MCF 10A (cell line): ENCODE measurements at regions not wholly inside any gene's neighbourhood (a gene's known extent, or its start where the extent isn't known, plus 50 kb on each side); places are given as distances from the start of the nearest gene placed in this dataset.

Source experiments
- BruUV-seq: library from RNA; stranded (reverse); fragments of 400-500 nt; replicated peaks from 2 replicates; lab custom pipeline; 2021; lab: Mats Ljungman, UMichigan
- CTCF ChIA-PET: fragments of 300-600 bp; sonication (Branson Sonifier 250); formaldehyde crosslinking; extraction: SDS; loops from one replicate; lab custom pipeline; 2021; ENCODE audit warnings: antibody characterized with exemption, inconsistent platforms; lab: Yijun Ruan, JAX
- POLR2A ChIA-PET: fragments of 300-600, 350-650 bp; sonication (Branson Sonifier 250); formaldehyde crosslinking; extraction: SDS; loops from one replicate; lab custom pipeline; 2020; ENCODE audit warnings: antibody characterized with exemption, inconsistent platforms; lab: Yijun Ruan, JAX
- DNase-seq: peaks from one replicate; pipeline ENCODE4 v3.0.0-alpha.2; 2018; ENCODE audit not compliant: unreplicated experiment
- H3K27ac Mint-ChIP-seq: one replicate; pipeline ENCODE4 v1.8.0; 2022; ENCODE audit warnings: mild to moderate bottlenecking, low read depth, mixed read lengths; ENCODE audit not compliant: unreplicated experiment
- H3K27me3 Mint-ChIP-seq: one replicate; pipeline ENCODE4 v1.8.0; 2022; ENCODE audit warnings: mixed read lengths; ENCODE audit not compliant: insufficient read depth, unreplicated experiment
- H3K36me3 Mint-ChIP-seq: one replicate; pipeline ENCODE4 v1.8.0; 2022; ENCODE audit warnings: mild to moderate bottlenecking, moderate library complexity, mixed read lengths; ENCODE audit not compliant: insufficient read depth, unreplicated experiment
- H3K4me1 Mint-ChIP-seq: one replicate; pipeline ENCODE4 v1.8.0; 2022; ENCODE audit warnings: mixed read lengths; ENCODE audit not compliant: insufficient read depth, unreplicated experiment
- H3K4me3 Mint-ChIP-seq: one replicate; pipeline ENCODE4 v1.8.0; 2022; ENCODE audit warnings: mild to moderate bottlenecking, moderate library complexity, mixed read lengths; ENCODE audit not compliant: unreplicated experiment
- H3K9me3 Mint-ChIP-seq: one replicate; pipeline ENCODE4 v1.8.0; 2022; ENCODE audit warnings: mixed read lengths; ENCODE audit not compliant: unreplicated experiment
- intact Hi-C: fragments of 100-400 bp; cut with micrococcal nuclease; formaldehyde crosslinking; loops from 2 replicates; pipeline ENCODE4 v1.14.1; 2022
- TF ChIP-seq, protein P1 (sequence below): fragments of 200-600 bp; IDR thresholded peaks from one replicate; pipeline ENCODE4 v1.8.0; 2022; ENCODE audit warnings: antibody characterized with exemption, mild to moderate bottlenecking; ENCODE audit not compliant: unreplicated experiment

DNA sequence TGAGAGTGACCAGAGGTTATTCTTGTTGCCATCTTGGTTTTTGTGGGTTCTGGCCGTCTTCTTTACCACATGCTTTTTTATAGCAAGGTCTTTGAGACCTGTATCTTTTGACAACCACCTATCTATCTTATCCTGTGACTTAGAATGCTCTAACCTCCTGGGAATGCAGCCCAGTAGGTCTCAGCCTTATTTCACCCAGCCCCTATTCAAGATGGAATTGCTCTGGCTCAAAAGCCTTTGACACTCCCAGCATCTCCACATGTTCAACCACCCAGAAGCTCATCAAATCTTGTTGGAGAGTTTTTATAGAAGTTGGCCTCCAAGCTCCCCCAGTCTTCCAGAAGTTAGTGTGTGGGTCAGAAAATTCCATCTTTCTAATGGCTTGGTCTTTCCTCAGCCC lies 464.3 kb upstream of the NRP1 start:
- Mint-ChIP-seq H3K4me3 (no peak overlapping the region), H3K27me3 (no peaks in the 10 kb centered on the region), H3K27ac (no peak overlapping the region), H3K36me3 (no peaks in the 10 kb centered on the region), H3K4me1 (peaks cover 12% of the 10 kb centered on the region), H3K9me3 (no peaks in the 10 kb centered on the region)
- no TSS peak for BruUV-seq
- no peak for DNase-seq
- TF ChIP-seq, protein P1, sequence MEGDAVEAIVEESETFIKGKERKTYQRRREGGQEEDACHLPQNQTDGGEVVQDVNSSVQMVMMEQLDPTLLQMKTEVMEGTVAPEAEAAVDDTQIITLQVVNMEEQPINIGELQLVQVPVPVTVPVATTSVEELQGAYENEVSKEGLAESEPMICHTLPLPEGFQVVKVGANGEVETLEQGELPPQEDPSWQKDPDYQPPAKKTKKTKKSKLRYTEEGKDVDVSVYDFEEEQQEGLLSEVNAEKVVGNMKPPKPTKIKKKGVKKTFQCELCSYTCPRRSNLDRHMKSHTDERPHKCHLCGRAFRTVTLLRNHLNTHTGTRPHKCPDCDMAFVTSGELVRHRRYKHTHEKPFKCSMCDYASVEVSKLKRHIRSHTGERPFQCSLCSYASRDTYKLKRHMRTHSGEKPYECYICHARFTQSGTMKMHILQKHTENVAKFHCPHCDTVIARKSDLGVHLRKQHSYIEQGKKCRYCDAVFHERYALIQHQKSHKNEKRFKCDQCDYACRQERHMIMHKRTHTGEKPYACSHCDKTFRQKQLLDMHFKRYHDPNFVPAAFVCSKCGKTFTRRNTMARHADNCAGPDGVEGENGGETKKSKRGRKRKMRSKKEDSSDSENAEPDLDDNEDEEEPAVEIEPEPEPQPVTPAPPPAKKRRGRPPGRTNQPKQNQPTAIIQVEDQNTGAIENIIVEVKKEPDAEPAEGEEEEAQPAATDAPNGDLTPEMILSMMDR = no peak
- CTCF ChIA-PET = no interaction called here
- intact Hi-C loops = no loop called here
- POLR2A ChIA-PET = no interaction called here

DNA sequence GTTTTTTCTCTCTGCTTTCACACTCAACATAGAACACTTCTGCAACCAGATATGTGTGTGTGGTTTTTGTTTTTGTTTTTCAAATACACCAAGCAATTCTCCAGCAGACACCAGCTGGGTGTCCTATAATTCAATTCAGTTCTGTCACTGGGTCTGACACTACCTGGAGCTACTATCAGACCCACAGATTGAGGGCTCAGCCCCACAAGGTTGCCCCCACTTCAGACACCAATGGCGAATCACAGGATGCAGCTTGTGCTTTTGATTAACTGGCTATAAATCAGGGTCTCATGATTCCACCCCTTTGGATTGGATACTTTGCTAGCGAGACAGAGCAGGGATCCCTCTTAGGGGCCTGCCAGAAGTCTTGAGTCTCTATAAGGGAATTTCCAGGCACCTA lies 462.2 kb upstream of the NRP1 start:
- Mint-ChIP-seq H3K27ac (no peak overlapping the region), H3K4me1 (peaks cover 3% of the 10 kb centered on the region), H3K36me3 (no peaks in the 10 kb centered on the region), H3K9me3 (no peaks in the 10 kb centered on the region), H3K4me3 (no peak overlapping the region), H3K27me3 (no peaks in the 10 kb centered on the region)
- POLR2A ChIA-PET = no interaction called here
- TF ChIP-seq, protein P1 = no peak
- no TSS peak for BruUV-seq
- CTCF ChIA-PET = interaction anchor here (0.6 to 0.7 kb wide), 2 partner anchors 16 to 1409 kb away, joined by 3 to 4 read pairs; no protein-coding TSS in a partner anchor
- DNase-seq = no peak
- intact Hi-C loops = no loop called here

DNA sequence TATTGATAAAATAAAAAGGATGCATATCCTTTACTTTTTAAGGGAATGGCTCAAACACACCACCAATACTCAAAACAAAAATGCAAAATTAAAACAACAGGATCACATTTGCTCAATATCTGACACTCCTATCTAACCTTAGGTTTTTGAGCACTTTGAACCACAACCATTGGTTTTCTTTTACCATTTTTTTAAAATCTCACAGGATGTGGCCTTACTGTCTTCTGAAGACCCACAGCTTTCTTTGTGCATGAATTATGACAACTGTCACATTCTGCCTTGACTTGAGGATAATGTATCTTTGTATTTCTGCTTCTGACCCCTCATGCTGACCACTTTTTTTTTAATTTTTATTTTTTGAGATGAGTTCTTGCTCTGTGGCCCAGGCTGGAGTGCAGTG lies 461.1 kb upstream of the NRP1 start:
- BruUV-seq = no TSS peak
- no peaks in the 10 kb centered on the region for H3K4me1 Mint-ChIP-seq
- no peak for DNase-seq
- intact Hi-C loops = no loop called here
- no peak overlapping the region for H3K4me3 Mint-ChIP-seq
- no peaks in the 10 kb centered on the region for H3K9me3 Mint-ChIP-seq
- H3K27ac Mint-ChIP-seq = no peak overlapping the region
- no peaks in the 10 kb centered on the region for H3K27me3 Mint-ChIP-seq
- ChIA-PET CTCF (no interaction called here), POLR2A (no interaction called here)
- TF ChIP-seq, protein P1 = no peak
- no peaks in the 10 kb centered on the region for H3K36me3 Mint-ChIP-seq

DNA sequence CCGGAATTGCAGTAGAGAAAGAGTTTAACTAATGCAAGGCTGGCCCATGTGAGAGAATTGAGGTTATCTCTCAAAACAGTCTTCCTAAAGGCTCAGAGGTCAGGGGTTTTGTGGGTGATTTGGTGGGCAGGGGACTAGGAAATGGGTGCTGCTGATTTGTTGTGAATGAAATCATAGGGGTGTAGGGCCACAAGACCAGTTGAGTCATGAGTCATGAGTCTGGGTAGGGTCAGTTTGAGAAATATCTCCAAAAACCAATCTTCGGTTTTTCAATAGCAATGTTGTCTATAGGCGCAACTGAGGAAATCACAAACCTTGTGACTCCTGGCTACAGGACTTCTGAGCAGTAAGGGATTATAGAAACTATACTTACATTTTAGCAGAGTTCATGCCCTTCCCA lies 460.0 kb upstream of the NRP1 start:
- DNase-seq = no peak
- no peaks in the 10 kb centered on the region for H3K9me3 Mint-ChIP-seq
- intact Hi-C loops = no loop called here
- ChIA-PET POLR2A (no interaction called here), CTCF (no interaction called here)
- BruUV-seq = no TSS peak
- H3K4me3 Mint-ChIP-seq = no peak overlapping the region
- H3K36me3 Mint-ChIP-seq = no peaks in the 10 kb centered on the region
- H3K27me3 Mint-ChIP-seq = no peaks in the 10 kb centered on the region
- TF ChIP-seq, protein P1 = no peak
- H3K27ac Mint-ChIP-seq = no peak overlapping the region
- no peaks in the 10 kb centered on the region for H3K4me1 Mint-ChIP-seq
